Stimulated activated CD8-positive, alpha-beta memory T cell treated with anti-CD3 and anti-CD28 coated beads, Interleukin-12 subunit alpha, Interleukin-12 subunit beta, amount 100 ng/mL, for 4 hours (primary cell): ENCODE measurements at regions not wholly inside any gene's neighbourhood (a gene's known extent, or its start where the extent isn't known, plus 50 kb on each side); places are given as distances from the start of the nearest gene placed in this dataset.
"Not testable (repeated sequence)": the region's sequence is repeated elsewhere in the genome, so short reads cannot be mapped to it uniquely, and the experiment has no call there.

Experiments used
- DNase-seq: peaks from one replicate; pipeline ENCODE4 v3.0.0-alpha.2; 2020; ENCODE audit warnings: low read depth

DNA sequence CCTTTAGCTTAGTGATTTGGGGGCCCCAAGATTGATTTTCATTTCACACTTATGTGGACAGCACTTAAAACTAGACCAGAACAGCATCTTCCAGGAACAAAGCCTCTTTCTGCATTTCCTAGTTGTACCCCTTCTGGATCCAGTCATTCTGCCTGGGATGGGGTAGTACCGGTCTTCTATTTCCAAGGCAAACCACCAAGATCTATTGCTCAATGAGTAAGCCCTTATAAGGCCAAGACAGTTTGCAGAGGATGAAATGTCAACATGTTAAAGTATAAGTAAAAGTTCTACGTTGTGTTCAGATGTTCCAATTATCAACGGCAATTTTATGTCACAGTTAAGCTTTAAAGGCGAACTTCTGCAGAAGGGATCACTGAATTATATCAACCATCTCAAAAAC, 106.9 kb upstream of the ZNF746 start:
- DNase-seq, result no peak

DNA sequence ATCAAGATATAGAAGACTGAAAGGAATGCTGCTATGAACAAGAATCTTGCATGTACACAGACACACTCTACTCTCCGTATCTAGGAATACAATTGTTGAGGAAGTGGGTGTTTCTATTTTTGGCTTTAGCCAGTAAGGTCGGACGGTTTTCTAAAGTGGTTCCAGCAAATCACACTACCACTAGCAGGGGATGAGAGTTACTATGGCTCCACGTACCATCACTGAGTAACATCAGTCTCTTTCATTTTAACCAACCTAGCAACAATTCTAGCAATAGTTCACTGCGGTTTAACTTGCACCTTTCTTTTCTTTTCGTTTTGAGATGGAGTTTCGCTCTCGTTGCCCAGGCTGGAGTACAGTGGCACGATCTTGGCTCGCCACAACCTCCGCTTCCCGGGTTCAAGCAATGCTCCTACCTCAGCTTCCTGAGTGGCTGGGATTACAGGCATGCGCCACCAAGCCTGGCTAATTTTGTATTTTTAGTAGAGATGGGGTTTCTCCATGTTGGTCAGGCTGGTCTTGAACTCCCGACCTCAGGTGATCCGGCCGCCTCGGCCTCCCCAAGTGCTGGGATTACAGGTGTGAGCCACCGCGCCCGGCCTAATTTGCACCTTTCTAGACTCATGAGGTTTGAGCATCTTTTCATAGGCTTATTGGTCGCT, 103.2 kb upstream of the ZNF746 start:
- DNase-seq, result not testable (repeated sequence)

DNA sequence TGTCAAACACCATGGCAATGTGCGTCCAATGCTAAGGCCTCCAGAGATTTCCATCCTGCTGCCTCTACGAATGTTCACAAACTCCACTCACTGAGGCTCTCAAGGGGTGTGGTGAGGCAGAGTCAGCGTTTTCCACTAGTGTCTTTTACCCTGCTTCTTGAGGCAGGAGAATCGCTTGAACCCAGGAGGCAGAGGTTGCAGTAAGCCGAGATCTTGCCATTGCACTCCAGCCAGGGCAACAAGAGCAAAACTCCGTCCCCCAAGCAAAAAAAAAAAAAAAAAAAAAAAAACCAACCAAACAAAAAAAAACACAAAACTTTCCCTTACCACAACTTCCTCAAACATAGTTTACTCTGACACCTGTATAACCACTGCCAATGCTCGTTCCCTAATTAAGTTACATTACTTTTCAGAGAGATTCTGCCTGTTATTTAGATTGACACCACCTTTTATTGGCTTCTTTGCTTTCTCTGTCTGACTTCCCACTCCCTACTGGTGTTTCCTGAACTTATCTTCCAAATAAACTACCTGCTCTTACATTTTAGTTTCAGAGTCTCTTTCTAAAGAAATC, 102.1 kb upstream of the ZNF746 start:
- DNase-seq, result no peak

GRCh38 chr7:149598721-149599308, 101.2 kb upstream of the ZNF746 start:
- DNase-seq, result no peak

DNA sequence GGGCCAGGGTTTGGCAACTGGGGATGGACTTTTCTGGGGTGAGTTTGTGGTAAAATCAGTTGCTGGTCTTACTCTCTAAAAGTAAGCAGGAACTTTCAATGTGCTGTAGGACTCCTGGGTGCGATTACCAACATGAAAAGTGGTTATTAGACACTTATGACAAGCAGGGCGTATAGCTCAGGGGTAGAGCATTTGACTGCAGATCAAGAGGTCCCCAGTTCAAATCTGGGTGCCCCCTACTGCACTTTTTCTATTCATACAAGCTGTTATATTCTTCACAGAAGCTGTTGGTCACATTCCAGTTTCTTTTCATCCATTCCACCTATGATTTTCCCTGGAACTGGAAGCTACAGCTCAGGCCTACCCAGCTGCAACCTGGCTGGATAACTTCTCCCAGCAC, 100.2 kb upstream of the ZNF746 start:
- DNase-seq, result not testable (repeated sequence)

DNA sequence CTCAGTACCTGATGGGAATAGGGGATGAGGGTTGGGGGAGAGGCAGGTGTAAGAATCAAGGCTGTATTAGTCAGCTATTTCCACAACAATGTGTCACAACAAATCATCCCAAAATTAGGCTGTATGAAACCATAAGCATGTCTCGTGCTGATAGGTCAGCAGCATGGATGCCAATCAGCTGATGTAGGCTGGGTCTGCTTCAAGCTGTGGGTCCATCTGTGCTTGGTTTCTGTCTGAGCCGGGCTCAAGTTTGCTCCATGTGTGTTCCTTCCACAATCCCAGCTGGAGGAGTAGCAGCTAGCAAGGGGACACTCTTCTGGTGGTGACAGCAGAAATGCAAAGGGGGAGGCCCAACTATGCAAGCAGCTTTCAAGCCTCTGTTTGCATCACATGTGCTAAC, 97.9 kb upstream of the ZNF746 start:
- DNase-seq, result no peak

- DNase-seq, result no peak
Measured at GRCh38 chr7:149595078-149595477, 97.5 kb upstream of the ZNF746 start.

DNA sequence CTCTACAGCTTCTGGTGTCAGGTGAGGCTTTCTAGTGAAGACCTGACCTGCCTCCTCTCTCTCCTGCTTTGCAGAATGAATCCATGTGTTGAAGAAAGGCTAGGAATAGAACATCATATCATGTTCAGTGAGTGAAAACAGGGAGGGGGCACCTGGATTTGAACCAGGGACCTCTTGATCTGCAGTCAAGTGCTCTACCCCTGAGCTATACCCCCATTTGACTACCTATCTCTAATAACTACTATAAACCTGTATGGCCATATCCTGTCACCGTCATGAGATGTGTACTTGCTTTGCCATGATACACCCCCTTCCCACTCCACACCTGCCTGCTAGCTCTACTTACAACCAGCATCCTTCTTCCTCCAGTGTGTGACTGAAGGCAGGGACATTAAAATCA, 91.3 kb upstream of the ZNF746 start:
- no peak for DNase-seq

- DNase-seq, result no peak
Measured at GRCh38 chr7:149586646-149587645, 89.3 kb upstream of the ZNF746 start.

- DNase-seq, result no peak
Measured at GRCh38 chr7:149584530-149584929, 86.9 kb upstream of the ZNF746 start.

GRCh38 chr7:149584009-149584408, 86.4 kb upstream of the ZNF746 start:
- DNase-seq, result no peak

DNA sequence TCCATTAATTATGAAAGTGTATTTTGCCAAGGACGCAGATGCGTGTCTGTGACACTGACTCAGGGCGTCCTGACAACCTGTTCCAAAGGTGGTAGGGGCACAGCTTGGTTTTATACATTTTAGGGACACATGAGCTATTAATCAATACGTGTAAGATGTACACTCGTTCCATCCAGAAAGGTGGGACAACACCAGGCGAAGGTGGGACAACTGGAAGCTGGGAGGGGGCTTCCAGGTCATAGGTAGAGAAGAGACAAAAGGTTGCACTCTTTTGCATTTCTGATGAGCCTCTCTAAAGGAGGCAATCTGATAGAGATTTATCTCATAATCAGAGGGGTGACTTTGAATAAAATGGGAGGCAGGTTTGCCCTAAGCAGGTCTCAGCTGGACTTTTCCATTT, 82.7 kb upstream of the ZNF746 start:
- no peak for DNase-seq

DNA sequence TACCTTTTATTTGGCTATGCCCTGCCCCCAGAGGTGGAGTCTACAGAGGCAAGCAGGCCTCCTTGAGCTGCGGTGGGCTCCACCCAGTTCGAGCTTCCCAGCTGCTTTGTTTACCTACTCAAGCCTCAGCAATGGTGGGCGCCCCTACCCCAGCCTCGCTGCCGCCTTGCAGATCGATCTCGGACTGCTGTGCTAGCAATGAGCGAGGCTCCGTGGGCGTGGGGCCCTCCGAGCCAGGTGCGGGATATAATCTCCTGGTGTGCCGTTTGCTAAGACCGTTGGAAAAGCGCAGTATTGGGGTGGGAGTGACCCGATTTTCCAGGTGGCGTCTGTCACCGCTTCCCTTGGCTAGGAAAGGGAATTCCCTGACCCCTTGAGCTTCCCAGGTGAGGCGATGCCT, 81.8 kb upstream of the ZNF746 start:
- DNase-seq, result not testable (repeated sequence)

GRCh38 chr7:149574428-149574827, 76.8 kb upstream of the ZNF746 start:
- DNase-seq, result not testable (repeated sequence)

- no peak for DNase-seq
Measured at GRCh38 chr7:149573519-149573918, 75.9 kb upstream of the ZNF746 start.

DNA sequence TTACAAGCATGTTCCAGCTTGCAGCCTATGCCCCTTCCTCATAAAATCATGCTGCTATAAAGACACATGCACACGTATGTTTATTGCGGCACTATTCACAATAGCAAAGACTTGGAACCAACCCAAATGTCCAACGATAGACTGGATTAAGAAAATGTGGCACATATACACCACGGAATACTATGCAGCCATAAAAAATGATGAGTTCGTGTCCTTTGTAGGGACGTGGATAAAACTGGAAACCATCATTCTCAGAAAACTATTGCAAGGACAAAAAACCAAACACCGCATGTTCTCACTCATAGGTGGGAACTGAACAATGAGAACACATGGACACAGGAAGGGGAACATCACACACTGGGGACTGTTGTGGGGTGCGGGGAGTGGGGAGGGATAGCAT, 75.3 kb upstream of the ZNF746 start:
- DNase-seq, result not testable (repeated sequence)

DNA sequence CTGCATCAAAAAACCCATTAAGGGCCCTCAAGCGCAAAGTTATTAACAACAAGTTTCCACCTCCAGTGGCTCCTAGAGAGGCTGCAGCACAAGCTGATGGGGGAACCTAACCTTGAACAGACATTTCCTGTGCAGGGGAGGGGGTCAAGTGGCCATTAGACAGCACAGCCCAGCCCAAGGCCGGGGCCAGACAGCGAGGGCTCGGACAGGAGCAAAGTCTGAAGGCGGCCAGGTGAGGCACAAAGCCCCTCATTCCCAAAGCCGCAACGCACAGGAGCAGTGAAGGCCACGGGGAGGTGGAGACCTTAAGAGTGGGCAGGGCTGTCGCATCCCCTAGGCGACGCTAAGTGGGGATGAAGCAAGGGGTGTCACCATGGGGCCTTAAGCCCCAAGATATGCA, 73.2 kb upstream of the ZNF746 start:
- no peak for DNase-seq

- DNase-seq, result no peak
Measured at GRCh38 chr7:149569726-149570422, 72.3 kb upstream of the ZNF746 start.

- no peak for DNase-seq
Measured at GRCh38 chr7:149569025-149569725, 71.6 kb upstream of the ZNF746 start.

- no peak for DNase-seq
Measured at GRCh38 chr7:149568218-149568617, 70.6 kb upstream of the ZNF746 start.

- DNase-seq, result no peak
Measured at GRCh38 chr7:149566103-149566502, 68.5 kb upstream of the ZNF746 start.

- no peak for DNase-seq
Measured at GRCh38 chr7:149565096-149565382, 67.4 kb upstream of the ZNF746 start.
